GM21619 (cell line): ENCODE measurements at regions not wholly inside any gene's neighbourhood (a gene's known extent, or its start where the extent isn't known, plus 50 kb on each side); places are given as distances from the start of the nearest gene placed in this dataset.
"Not testable (repeated sequence)": the region's sequence is repeated elsewhere in the genome, so short reads cannot be mapped to it uniquely, and the experiment has no call there.

Source experiments
- ATAC-seq: cut with Tn5 transposase; IDR thresholded peaks from one replicate; pipeline ENCODE4 v1.9.1; 2021; ENCODE audit not compliant: unreplicated experiment

- not testable (repeated sequence) for ATAC-seq
Observed at GRCh38 chr10:124190476-124190875, 97.1 kb upstream of the CHST15 start.

DNA sequence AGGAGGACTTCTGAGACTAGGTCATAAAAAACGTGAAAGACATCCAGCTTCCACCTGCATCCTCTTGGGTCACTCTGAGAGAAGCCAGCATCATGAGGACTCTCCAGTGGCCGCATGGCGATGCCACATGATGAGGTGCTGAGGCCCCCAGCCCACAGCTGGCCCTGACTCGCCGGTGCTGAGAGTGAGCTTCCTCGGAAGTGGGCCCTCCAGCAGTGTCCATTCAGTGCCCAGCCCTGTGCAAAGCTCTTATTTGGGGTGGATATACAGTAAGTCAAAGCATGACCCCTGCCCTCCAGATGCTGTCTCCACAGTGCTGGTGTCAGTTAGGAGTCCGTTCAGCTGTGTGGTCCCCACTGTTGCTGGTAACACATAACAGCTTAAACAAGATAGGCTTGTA lies 93.6 kb upstream of the CHST15 start:
- no peak for ATAC-seq

DNA sequence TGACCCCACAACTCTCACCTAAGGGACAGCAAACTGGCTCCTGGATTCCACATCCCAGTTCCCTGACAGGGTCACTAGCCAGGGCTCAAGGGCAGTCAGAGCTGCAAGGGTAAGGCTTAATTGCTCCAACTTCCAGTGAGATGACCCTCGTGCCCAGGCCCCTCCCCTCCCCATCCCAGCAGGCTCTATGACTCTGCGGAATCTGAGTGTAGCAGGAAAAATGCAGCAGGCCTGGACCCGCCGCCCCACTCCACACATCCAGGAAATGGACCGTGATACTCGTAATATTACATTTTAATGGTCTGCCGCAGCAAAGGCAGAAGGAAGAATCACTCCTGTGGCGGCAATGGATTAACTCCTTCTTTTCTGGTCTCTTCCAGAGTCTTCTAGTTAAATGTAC lies 91.7 kb upstream of the CHST15 start:
- no peak for ATAC-seq

DNA sequence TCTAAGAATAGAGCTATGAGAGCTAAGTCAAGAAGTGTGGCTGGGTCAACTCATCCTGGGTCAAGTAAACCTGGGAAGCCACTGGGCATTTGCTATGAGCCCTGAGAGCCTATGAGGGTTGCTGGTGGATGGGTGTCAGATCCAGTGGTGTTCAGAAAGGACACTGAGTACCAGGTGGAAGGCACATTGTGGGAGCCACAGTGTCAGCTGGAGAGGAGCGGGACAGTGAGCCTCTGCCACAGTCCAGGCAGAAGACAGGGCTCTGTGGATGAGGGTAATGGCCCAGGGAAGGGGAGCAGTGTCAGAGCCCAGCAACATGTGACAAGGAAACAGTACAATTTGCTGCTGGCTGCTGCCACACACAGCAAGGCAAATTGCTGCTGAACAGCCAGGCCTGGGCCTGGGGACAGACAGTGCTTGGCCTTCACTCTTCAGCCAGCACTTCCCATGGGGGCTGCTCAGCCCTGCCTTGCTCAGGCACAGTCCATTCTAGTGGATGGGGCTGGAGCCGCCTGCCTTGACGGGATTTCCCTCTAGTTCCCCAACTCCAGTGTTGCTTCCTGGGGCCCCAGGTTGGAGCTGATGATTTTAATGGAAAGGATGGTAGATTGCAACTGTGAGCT lies 90.9 kb upstream of the CHST15 start:
- no peak for ATAC-seq

GRCh38 chr10:124183617-124184016 lies 90.2 kb upstream of the CHST15 start:
- ATAC-seq: no peak

DNA sequence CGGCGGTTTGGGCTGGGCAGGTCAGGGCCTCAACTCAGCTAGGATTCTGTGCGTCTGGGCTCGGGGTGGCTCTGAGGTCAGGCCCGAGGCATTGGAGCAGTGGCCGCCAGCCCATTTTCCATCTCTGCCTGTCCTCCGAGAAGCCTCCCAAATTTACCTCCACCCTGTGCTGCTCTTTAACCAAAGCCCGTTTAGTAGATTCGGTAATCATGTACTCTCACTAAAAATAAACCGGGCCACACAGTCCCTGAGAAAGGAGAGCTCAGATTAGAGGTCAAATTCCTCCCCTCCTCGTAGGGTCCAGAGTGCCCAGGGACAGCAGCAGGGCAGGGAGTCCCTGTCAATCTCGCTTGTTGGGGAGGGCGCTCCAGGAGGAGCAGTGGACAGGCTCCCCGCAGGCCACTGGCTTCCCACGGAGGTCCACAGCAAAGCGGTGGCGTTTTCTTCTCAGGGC lies 88.7 kb upstream of the CHST15 start:
- no peak for ATAC-seq

- no peak for ATAC-seq
Observed at GRCh38 chr10:124181656-124182055, 88.3 kb upstream of the CHST15 start.

- ATAC-seq: no peak
Observed at GRCh38 chr10:124180947-124181549, 87.7 kb upstream of the CHST15 start.

GRCh38 chr10:124180044-124180745 lies 86.8 kb upstream of the CHST15 start:
- ATAC-seq: no peak

- ATAC-seq: no peak
Observed at GRCh38 chr10:124179308-124180043, 86.1 kb upstream of the CHST15 start.

- ATAC-seq: no peak
Observed at GRCh38 chr10:124177180-124177518, 83.8 kb upstream of the CHST15 start.

DNA sequence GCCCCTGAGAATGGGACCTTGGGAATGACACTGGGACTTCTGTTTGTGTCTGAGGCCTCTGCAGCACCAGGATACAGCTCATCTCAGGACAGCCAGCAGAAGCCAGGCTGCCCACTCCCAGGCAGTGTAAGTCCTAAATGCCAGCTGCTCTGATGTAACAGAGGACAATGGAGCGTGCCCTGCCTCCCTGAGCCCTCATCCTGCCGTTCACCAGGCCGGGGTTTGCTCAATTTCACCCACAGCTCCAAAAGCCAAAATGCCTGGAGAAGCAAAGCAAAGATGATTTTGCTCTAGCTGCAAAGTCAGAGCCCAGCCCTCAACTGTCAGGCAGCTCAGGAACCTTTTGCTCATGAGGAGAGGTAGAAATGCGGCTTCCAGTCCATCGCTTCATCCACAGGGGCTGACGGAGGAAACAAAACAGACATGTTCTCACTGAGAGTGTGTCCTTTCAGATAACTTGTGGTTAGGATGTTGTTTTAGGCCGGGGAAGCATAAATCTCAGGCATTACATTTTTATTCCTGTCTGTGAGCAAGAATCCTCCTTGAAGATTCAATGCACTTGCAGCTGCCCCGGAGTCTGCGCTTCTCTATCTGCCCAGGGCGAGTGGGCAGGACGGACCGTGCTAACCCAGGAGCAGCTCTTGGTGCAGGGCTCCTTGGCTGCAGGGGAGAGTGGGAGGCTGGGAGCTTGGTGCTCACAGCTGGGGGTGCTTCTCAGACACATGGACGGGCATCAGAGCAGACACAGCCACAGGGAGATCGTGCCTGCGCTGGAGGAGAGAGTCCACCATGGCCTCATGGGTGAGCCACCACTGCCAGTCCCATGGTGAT lies 83.2 kb upstream of the CHST15 start:
- no peak for ATAC-seq

GRCh38 chr10:124175701-124176348 lies 82.4 kb upstream of the CHST15 start:
- no peak for ATAC-seq

- ATAC-seq: no peak
Observed at GRCh38 chr10:124174673-124175645, 81.6 kb upstream of the CHST15 start.

DNA sequence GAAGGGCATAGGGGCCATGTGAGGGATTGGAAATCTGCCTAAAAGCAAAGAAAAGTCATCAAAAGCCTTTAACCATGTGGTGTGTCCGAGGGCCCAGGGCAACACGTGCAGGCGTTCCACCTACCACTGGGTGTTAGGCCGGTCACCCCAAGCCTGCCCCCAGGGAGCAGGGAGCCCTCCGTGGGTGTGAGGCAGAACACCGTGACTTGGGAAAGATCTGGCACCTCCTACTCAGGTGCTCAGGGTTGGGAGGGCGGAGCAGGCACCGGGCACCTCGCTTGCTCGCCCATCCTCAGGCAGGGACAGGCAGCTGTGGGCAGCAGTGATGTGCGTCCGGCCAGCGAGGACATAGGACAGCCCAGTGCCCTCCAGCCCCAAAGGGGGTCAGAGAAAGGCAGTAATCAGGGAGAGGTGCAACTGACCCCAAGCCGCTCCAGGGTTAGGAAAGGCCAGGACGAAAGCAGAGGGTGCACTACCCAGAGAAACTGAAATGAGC lies 80.7 kb upstream of the CHST15 start:
- ATAC-seq: no peak

DNA sequence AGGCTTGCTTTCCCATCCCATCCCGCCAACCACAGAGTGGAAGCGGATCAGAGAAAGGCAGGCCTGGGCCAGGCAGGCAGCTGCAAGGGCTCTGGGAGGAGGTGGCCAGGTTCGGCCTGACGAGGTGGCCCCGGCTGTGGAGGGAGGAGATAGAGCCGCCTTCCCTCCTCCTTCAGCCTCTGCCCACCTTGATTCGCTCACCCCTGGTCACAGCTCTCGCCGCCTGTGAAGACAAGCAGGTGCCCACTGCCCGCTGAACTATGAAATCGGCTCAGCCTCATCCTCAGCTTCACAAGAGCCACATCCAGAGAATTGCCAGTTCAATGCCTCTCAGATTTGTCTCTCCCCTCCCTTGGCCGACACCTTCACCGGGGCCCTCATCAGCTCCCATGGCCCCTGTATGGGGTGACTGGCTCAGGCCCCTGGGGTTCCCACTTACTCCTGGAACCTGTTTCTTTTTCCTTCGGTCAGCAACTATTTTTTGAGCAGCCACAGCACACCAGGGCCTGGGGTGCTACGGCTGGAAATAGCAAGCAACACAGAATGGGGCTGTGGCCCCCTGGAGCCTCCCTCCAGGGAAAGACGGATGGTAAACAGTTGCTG lies 80.0 kb upstream of the CHST15 start:
- no peak for ATAC-seq

DNA sequence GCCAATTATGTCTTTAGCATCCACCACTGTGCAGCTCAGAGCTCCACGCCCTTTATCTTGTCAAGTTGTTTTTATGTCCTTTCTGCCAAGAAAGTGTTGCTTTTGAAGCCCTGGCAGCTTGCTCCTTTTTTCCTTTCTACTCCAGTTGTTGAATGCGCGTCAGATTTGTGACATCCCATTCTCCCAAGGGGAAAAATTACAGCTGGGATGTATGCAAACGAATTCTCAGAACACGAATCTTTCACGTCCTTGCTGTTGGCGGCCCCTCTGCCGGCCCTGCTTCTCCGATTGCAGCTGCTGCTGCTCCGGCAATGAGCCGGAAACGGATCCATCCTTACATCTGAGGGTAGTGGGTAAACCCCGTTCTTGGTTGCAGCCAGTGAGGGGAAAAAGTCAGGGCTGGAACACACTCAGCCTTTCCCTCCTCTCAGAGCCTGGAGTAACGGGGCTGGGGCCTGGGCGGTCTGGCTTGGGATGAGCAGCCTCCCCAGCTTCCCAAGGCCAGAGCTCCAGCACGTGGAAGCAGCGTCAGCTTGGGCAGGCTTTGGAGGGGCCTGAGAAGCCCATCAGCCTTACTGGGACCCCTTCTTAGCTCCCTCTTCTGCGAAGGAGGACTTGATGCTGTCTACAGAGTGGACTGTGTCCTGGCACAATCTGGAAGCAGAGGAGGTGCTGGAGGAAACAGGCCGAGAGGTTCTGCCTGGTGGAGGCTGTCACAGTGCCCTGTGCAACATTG lies 79.0 kb upstream of the CHST15 start:
- no peak for ATAC-seq

DNA sequence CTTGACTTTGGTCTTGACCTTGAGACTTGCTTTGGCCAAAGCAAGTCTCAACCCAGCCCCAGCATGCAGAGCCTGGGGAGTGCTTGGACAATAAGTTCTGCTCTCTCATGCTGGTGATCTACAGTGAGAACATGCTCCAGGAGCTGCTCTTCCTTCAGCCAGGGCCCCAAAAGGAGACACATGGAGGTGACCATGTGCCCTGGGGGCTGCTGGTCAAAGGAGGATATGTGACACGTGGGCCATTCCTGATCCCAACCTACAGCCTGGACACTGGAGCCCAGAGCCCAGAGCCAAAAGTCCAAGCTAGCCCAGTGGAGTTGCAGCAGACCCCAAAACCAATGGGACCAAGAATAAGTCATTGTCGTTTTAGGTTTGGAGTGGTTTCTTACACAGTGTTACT lies 78.2 kb upstream of the CHST15 start:
- no peak for ATAC-seq
